Transverse colon (tissue), 4 donors: ENCODE measurements at regions not wholly inside any gene's neighbourhood (a gene's known extent, or its start where the extent isn't known, plus 50 kb on each side); places are given as distances from the start of the nearest gene placed in this dataset.

Source experiments
- DNase-seq: peaks from one replicate; pipeline ENCODE4 v3.0.0-alpha.2; 2019
- H3K27ac ChIP-seq, 4 donors: fragments of 200-600 bp; sonication (generic); 2 replicates each; pipeline ENCODE4 v1.5.1; 2016 to 2018; ENCODE audit warnings: inconsistent platforms in 4 of 4
- H3K27me3 ChIP-seq: fragments of 200-600 bp; sonication (generic); 2 replicates; pipeline ENCODE4 v1.5.1; 2017; ENCODE audit warnings: inconsistent platforms
- H3K36me3 ChIP-seq, 4 donors: fragments of 200-600 bp; sonication (generic); 2 replicates each; pipeline ENCODE4 v1.5.1; 2017 to 2019; ENCODE audit warnings: inconsistent platforms in 4 of 4
- H3K4me1 ChIP-seq, 4 donors: fragments of 200-600 bp; sonication (generic); 2 replicates each; pipeline ENCODE4 v1.5.1; 2017 to 2020; ENCODE audit warnings: inconsistent platforms in 4 of 4
- H3K4me3 ChIP-seq, 4 donors: fragments of 200-600 bp; sonication (generic); 1 replicate in 1 of 4; 2 replicates in 3 of 4; pipeline versions ENCODE4 v1.5.1 to v1.6.1; 2017 to 2019; ENCODE audit warnings: inconsistent platforms in 4 of 4
- H3K9me3 ChIP-seq, 2 donors: fragments of 200-600 bp; sonication (generic); 2 replicates each; pipeline ENCODE4 v1.5.1; 2017 to 2019; ENCODE audit warnings: inconsistent platforms in 2 of 2
- CTCF ChIP-seq, 5 experiments: fragments of 200-600 bp in 3 of 5; fragments of 450-650 bp in 2 of 5; sonication (generic) in 3 of 5; IDR thresholded peaks; 1 replicate in 2 of 5; 2 replicates in 3 of 5; pipeline ENCODE4 v1.5.1; 2016 to 2017; ENCODE audit warnings: antibody characterized with exemption in 5 of 5, inconsistent platforms in 3 of 5, mild to moderate bottlenecking in 2 of 5, moderate library complexity in 1 of 5
- EP300 ChIP-seq: sonication (generic); formaldehyde crosslinking; IDR thresholded peaks from one replicate; pipeline ENCODE4 v1.6.1; 2017; ENCODE audit warnings: antibody characterized with exemption, low read depth
- POLR2A ChIP-seq: fragments of 450-650 bp; IDR thresholded peaks from one replicate; pipeline ENCODE4 v1.6.1; 2016; ENCODE audit warnings: antibody characterized with exemption, mild to moderate bottlenecking, moderate library complexity
- POLR2AphosphoS5 ChIP-seq, 3 donors: sonication (generic); formaldehyde crosslinking; IDR thresholded peaks; one replicate each; pipeline ENCODE4 v1.6.1; 2016; ENCODE audit warnings: antibody characterized with exemption in 3 of 3
- whole genome bisulfite sequencing, 2 donors: methylation state at CpG; one replicate each; pipeline ENCODE4 v1.1.5; 2018; ENCODE audit warnings: low coverage in 1 of 2; 5-methylcytosine and 5-hydroxymethylcytosine counted together
- in situ Hi-C, 4 donors: fragments of 200-750 bp; cut with MboI; loops; one replicate each; pipeline versions ENCODE4 v1.15.0 to v1.15.1; 2017; ENCODE audit warnings: low sequenced_read_pairs in 3 of 4, low pct_ligation_motif_present in 1 of 4, low pct_unique_long_range_greater_than_20kb in 1 of 4
- intact Hi-C: fragments of 100-400 bp; cut with DNase I; formaldehyde crosslinking; loops from one replicate; pipeline ENCODE4 v1.15.1; 2023; ENCODE audit warnings: low total_unique reads

GRCh38 chr12:11477110-11477509, 81.7 kb upstream of the PRB2 start:
- 22 to 30% methylated on average over 1 of the region's 1 CpG for WGBS, 2 donors
- no peak for TF ChIP-seq POLR2A
- TF ChIP-seq CTCF (IDR thresholded peaks at IDR 0.05), result no peak
- TF ChIP-seq EP300, result no peak
- TF ChIP-seq POLR2AphosphoS5 (IDR thresholded peaks at IDR 0.05), result no peak
- in situ Hi-C loops, result loop anchor here in 2 of 4 donors (25.0 kb wide), 2 partner anchors 240 to 1240 kb away; no protein-coding TSS in a partner anchor
- H3K27me3 ChIP-seq, result no peaks in the 10 kb centered on the region
- H3K27ac ChIP-seq, result no peak overlapping the region
- no peaks in the 10 kb centered on the region for H3K9me3 ChIP-seq
- no peaks in the 10 kb centered on the region for H3K4me1 ChIP-seq
- intact Hi-C loops, result no loop called here
- no peak for DNase-seq
- H3K4me3 ChIP-seq, result no peak overlapping the region
- H3K36me3 ChIP-seq, result no peaks in the 10 kb centered on the region

GRCh38 chr12:11482955-11483354, 87.6 kb upstream of the PRB2 start:
- in situ Hi-C loops, result loop anchor here in 3 of 4 donors (10.0 to 25.0 kb wide), 6 partner anchors 246 to 1246 kb away; no protein-coding TSS in a partner anchor
- intact Hi-C loops, result no loop called here

GRCh38 chr12:11486623-11487444, 91.5 kb upstream of the PRB2 start:
- H3K27ac ChIP-seq, result no peak overlapping the region
- intact Hi-C loops (loop anchor here (2.0 kb wide), 1 partner anchor 714 kb away; no protein-coding TSS in a partner anchor), in situ Hi-C loops (loop anchor here in 3 of 4 donors (10.0 to 25.0 kb wide), 6 partner anchors 250 to 1250 kb away; no protein-coding TSS in a partner anchor)
- DNase-seq, result peak; percentile 79
- no peaks in the 10 kb centered on the region for H3K36me3 ChIP-seq
- 22 to 23% methylated on average over 12 to 13 of the region's 13 CpGs for whole genome bisulfite sequencing, 2 donors
- no peak for TF ChIP-seq EP300
- TF ChIP-seq CTCF (IDR thresholded peaks at IDR 0.05), result peak; percentile 91 to 97 (median 93)
- no peak overlapping the region for H3K4me3 ChIP-seq
- H3K4me1 ChIP-seq, result no peaks in the 10 kb centered on the region
- H3K9me3 ChIP-seq, result no peaks in the 10 kb centered on the region
- H3K27me3 ChIP-seq, result no peaks in the 10 kb centered on the region

More at GRCh38 chr12:11482955-11483354, 87.6 kb upstream of the PRB2 start:
- Histone ChIP-seq H3K27me3 (no peaks in the 10 kb centered on the region), H3K9me3 (no peaks in the 10 kb centered on the region), H3K27ac (no peak overlapping the region), H3K36me3 (no peaks in the 10 kb centered on the region), H3K4me1 (no peaks in the 10 kb centered on the region), H3K4me3 (no peak overlapping the region)
- no peak for DNase-seq
- TF ChIP-seq CTCF (IDR thresholded peaks at IDR 0.05), result no peak
- TF ChIP-seq EP300, result no peak
- TF ChIP-seq POLR2A, result no peak
- no peak for TF ChIP-seq POLR2AphosphoS5 (IDR thresholded peaks at IDR 0.05)
- WGBS, 2 donors, result 48 to 51% methylated on average over 2 of the region's 2 CpGs

GRCh38 chr12:11496157-11496851, 100.9 kb upstream of the PRB2 start:
- H3K9me3 ChIP-seq, result no peaks in the 10 kb centered on the region
- 75 to 90% methylated on average over 1 to 3 of the region's 3 CpGs for WGBS, 2 donors
- DNase-seq, result no peak
- no peaks in the 10 kb centered on the region for H3K36me3 ChIP-seq
- peaks cover 12% of the 10 kb centered on the region for H3K27me3 ChIP-seq
- no peak overlapping the region for H3K4me3 ChIP-seq
- TF ChIP-seq POLR2AphosphoS5 (IDR thresholded peaks at IDR 0.05) (no peak), CTCF (IDR thresholded peaks at IDR 0.05) (no peak), POLR2A (no peak), EP300 (no peak)
- in situ Hi-C loops, result loop anchor here in 3 of 4 donors (10.0 to 25.0 kb wide), 3 partner anchors 259 to 1259 kb away; no protein-coding TSS in a partner anchor
- intact Hi-C loops, result no loop called here
- peaks cover 0 to 3% (median 2%) of the 10 kb centered on the region in 4 donors for H3K4me1 ChIP-seq
- no peak overlapping the region for H3K27ac ChIP-seq
